Type B pancreatic cell (in vitro differentiated cells): ENCODE measurements at regions not wholly inside any gene's neighbourhood (a gene's known extent, or its start where the extent isn't known, plus 50 kb on each side); places are given as distances from the start of the nearest gene placed in this dataset.

Experiments used
- DNase-seq: peaks from one replicate; pipeline ENCODE4 v3.0.0; 2021; ENCODE audit warnings: mixed read lengths; ENCODE audit not compliant: unreplicated experiment; ENCODE audit errors: extremely low spot score
- H3K27ac Mint-ChIP-seq: 2 replicates; pipeline ENCODE4 v1.8.0; 2021; ENCODE audit warnings: mild to moderate bottlenecking, mixed read lengths
- H3K27me3 Mint-ChIP-seq: 2 replicates; pipeline ENCODE4 v1.8.0; 2021; ENCODE audit warnings: mixed read lengths
- H3K36me3 Mint-ChIP-seq: 2 replicates; pipeline ENCODE4 v1.8.0; 2021; ENCODE audit warnings: mixed read lengths
- H3K4me1 Mint-ChIP-seq: one replicate; pipeline ENCODE4 v1.8.0; 2021; ENCODE audit warnings: mixed read lengths; ENCODE audit not compliant: unreplicated experiment
- H3K4me3 Mint-ChIP-seq: 2 replicates; pipeline ENCODE4 v1.8.0; 2021; ENCODE audit warnings: mild to moderate bottlenecking, mixed read lengths
- H3K9me3 Mint-ChIP-seq: 2 replicates; pipeline ENCODE4 v1.8.0; 2021; ENCODE audit warnings: mixed read lengths
- CTCF ChIP-seq: fragments of 200-600 bp; sonication (generic); conservative IDR thresholded peaks from 2 replicates; pipeline ENCODE4 v1.5.0; 2021; ENCODE audit warnings: antibody characterized with exemption, mild to moderate bottlenecking

- Mint-ChIP-seq H3K4me1 (no peaks in the 10 kb centered on the region), H3K9me3 (no peaks in the 10 kb centered on the region), H3K27ac (no peak overlapping the region), H3K36me3 (no peaks in the 10 kb centered on the region), H3K4me3 (no peak overlapping the region), H3K27me3 (no peaks in the 10 kb centered on the region)
- TF ChIP-seq CTCF, result no peak
- no peak for DNase-seq
These were observed 926.5 kb upstream of the CDH6 start for GRCh38 chr5:30267026-30267425.

DNA sequence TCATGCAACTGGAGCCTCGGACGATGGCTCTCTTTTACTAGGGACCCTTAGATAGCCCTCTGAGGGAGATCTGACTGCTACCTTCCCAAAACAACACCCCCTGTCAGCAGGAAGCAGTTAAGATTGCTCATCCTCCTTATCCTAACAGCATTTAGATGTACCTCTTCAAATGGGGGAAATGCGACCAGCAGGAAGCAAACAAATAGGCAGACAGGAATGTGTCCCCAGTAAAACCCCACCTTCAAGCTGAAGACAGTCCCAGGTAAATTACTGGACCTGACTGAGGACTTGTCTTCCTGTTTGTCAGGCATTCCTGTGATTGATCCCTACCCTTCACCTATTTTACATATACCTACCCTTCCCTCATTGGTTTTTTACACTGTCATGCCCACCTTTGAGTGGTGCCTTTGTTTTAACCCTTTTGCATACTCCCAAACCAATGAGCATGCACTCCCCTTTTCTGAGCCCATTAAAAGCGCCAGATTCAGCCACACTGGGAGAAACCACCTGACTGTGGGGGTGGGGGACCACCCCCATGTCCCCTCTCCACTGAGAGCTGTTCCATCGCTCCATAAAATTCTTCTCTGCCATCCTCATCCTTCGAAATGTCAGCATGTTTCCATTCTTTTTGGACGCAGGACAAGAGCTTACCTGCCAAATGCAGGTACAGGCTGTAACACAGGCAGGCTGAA lies 954.0 kb upstream of the CDH6 start:
- Mint-ChIP-seq H3K4me3 (no peak overlapping the region), H3K36me3 (no peaks in the 10 kb centered on the region), H3K27me3 (no peaks in the 10 kb centered on the region), H3K4me1 (no peaks in the 10 kb centered on the region), H3K27ac (no peak overlapping the region), H3K9me3 (no peaks in the 10 kb centered on the region)
- DNase-seq, result no peak
- TF ChIP-seq CTCF, result no peak

- DNase-seq, result no peak
- no peaks in the 10 kb centered on the region for H3K9me3 Mint-ChIP-seq
- H3K4me3 Mint-ChIP-seq, result no peak overlapping the region
- H3K36me3 Mint-ChIP-seq, result no peaks in the 10 kb centered on the region
- no peak for TF ChIP-seq CTCF
- no peak overlapping the region for H3K27ac Mint-ChIP-seq
- H3K27me3 Mint-ChIP-seq, result no peaks in the 10 kb centered on the region
- no peaks in the 10 kb centered on the region for H3K4me1 Mint-ChIP-seq
These were observed 956.3 kb upstream of the CDH6 start for GRCh38 chr5:30237189-30237588.

GRCh38 chr5:30209755-30210154 lies 983.7 kb upstream of the CDH6 start:
- no peak for TF ChIP-seq CTCF
- H3K9me3 Mint-ChIP-seq, result no peaks in the 10 kb centered on the region
- H3K27ac Mint-ChIP-seq, result no peak overlapping the region
- no peak overlapping the region for H3K4me3 Mint-ChIP-seq
- no peaks in the 10 kb centered on the region for H3K4me1 Mint-ChIP-seq
- DNase-seq, result no peak
- H3K36me3 Mint-ChIP-seq, result no peaks in the 10 kb centered on the region
- no peaks in the 10 kb centered on the region for H3K27me3 Mint-ChIP-seq

DNA sequence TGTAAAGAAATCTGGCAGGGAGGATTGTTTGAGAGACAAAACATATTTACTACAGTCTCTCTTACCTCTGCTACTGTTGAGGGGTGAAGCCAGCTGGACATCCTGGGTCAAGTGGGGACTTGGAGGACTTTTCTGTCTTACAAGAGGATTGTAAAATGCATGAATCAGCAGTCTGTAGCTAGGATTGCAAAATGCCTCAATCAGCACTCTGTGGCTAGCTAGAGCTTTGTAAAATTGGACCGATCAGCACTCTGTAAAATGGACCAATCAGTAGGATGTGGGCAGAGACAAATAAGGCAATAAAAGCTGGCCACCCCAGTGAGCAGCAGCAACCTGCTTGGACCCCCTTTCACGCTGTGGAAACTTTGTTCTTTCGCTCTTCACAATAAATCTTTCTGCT lies 995.8 kb upstream of the CDH6 start:
- peak overlapping the region; percentile 64 for H3K4me3 Mint-ChIP-seq
- TF ChIP-seq CTCF, result no peak
- H3K36me3 Mint-ChIP-seq, result no peaks in the 10 kb centered on the region
- no peaks in the 10 kb centered on the region for H3K9me3 Mint-ChIP-seq
- no peaks in the 10 kb centered on the region for H3K4me1 Mint-ChIP-seq
- no peaks in the 10 kb centered on the region for H3K27me3 Mint-ChIP-seq
- DNase-seq, result no peak
- peak overlapping the region; percentile 13 for H3K27ac Mint-ChIP-seq

DNA sequence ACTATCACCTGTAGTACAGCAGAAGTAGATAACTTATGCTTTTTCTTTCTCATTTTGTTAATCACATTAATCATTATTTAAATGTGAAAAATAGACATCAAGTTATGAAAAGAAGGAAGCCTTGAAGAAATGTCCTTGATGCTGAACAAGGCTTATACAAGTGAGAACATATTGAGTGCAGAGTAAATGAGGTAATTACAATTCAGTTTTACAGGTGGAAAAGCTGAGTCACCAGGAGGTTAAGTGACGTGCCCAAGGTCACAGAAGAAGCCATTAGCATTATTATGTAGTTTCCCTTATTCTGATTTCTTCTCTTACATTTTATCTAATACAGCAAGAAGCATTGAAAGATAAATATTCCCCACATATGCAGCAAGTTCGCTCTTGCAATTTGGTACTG lies 998.5 kb upstream of the CDH6 start:
- no peaks in the 10 kb centered on the region for H3K27me3 Mint-ChIP-seq
- no peak for TF ChIP-seq CTCF
- no peaks in the 10 kb centered on the region for H3K4me1 Mint-ChIP-seq
- H3K36me3 Mint-ChIP-seq, result no peaks in the 10 kb centered on the region
- H3K4me3 Mint-ChIP-seq, result no peak overlapping the region
- H3K9me3 Mint-ChIP-seq, result no peaks in the 10 kb centered on the region
- H3K27ac Mint-ChIP-seq, result no peak overlapping the region
- DNase-seq, result no peak
